Loucy (cell line): ENCODE measurements at regions not wholly inside any gene's neighbourhood (a gene's known extent, or its start where the extent isn't known, plus 50 kb on each side); places are given as distances from the start of the nearest gene placed in this dataset.

Experiments
- CTCF ChIP-seq: fragments of 200-600 bp; sonication (generic); conservative IDR thresholded peaks from 2 replicates; pipeline ENCODE4 v1.5.1; 2014; ENCODE audit warnings: mild to moderate bottlenecking, antibody characterized with exemption, low read length
- EZH2phosphoT487 ChIP-seq: fragments of 200-600 bp; IDR thresholded peaks from 2 replicates; pipeline ENCODE4 v1.6.1; 2018; ENCODE audit warnings: antibody characterized with exemption, mild to moderate bottlenecking, moderate library complexity, borderline replicate concordance

GRCh38 chr7:33778195-33778594, 127.1 kb upstream of the BMPER start:
- TF ChIP-seq EZH2phosphoT487 (no peak), CTCF (no peak)
